ENCODE measurements at regions not wholly inside any gene's neighbourhood (a gene's known extent, or its start where the extent isn't known, plus 50 kb on each side); places are given as distances from the start of the nearest gene placed in this dataset.
A peak's percentile ranks its signal among the peaks of the same experiment; 100 is the strongest.

DNA sequence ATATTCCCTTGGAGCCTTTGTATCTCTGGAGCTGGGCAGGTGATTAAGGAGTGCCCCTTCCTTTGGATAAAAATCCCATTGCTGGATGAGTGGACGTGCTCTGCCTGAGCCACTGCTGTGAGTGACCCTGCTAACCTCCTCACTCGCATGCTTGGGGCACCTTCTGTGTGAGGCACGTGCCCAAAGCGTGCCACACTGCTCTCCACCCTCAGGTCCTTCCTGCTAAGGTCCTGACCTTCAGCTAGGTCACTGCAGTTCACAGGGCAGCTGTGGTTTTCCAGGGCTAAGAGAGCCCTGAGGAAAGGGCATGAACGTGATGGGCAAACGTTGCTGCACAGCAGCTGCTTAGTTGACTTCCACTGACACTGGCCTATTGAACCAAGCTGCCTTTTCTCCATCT, 204.4 kb upstream of the COBL start:
- H3K36me3 Mint-ChIP-seq (ENCODE audit: low read depth), result no peaks in the 10 kb centered on the region
- Histone ChIP-seq H3K27me3 (ENCODE audit: control insufficient read depth, insufficient read depth, low read length, poor library complexity, severe bottlenecking) (no peaks in the 10 kb centered on the region), H3K9ac (ENCODE audit: extremely low read depth, low read length, poor library complexity, severe bottlenecking) (no peak overlapping the region), H3K4me1 (ENCODE audit: control insufficient read depth, insufficient read depth, low read length) (peaks cover 2% of the 10 kb centered on the region), H3K9me3 (ENCODE audit: control insufficient read depth, low read length) (no peaks in the 10 kb centered on the region), H3K36me3 (ENCODE audit: control insufficient read depth, insufficient read depth, low read length) (no peaks in the 10 kb centered on the region), H3K4me3 (ENCODE audit: low read length) (no peak overlapping the region), H3K27ac (ENCODE audit: low read depth, low read length) (peak overlapping the region; percentile 12)
- peaks cover 12% of the 10 kb centered on the region for H3K4me1 Mint-ChIP-seq
- no peaks in the 10 kb centered on the region for H3K27me3 Mint-ChIP-seq (ENCODE audit: insufficient read depth)
- WGBS, 2 experiments (ENCODE audit: insufficient coverage in 1 of 2, insufficient read length in 1 of 2), result 83 to 84% methylated on average over 5 to 6 of the region's 6 CpGs
- H3K4me3 Mint-ChIP-seq, result no peak overlapping the region
- H3K27ac Mint-ChIP-seq, result no peak overlapping the region
- H3K9me3 Mint-ChIP-seq, result no peaks in the 10 kb centered on the region
- no peak for DNase-seq
- TF ChIP-seq, protein P1, sequence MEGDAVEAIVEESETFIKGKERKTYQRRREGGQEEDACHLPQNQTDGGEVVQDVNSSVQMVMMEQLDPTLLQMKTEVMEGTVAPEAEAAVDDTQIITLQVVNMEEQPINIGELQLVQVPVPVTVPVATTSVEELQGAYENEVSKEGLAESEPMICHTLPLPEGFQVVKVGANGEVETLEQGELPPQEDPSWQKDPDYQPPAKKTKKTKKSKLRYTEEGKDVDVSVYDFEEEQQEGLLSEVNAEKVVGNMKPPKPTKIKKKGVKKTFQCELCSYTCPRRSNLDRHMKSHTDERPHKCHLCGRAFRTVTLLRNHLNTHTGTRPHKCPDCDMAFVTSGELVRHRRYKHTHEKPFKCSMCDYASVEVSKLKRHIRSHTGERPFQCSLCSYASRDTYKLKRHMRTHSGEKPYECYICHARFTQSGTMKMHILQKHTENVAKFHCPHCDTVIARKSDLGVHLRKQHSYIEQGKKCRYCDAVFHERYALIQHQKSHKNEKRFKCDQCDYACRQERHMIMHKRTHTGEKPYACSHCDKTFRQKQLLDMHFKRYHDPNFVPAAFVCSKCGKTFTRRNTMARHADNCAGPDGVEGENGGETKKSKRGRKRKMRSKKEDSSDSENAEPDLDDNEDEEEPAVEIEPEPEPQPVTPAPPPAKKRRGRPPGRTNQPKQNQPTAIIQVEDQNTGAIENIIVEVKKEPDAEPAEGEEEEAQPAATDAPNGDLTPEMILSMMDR (conservative IDR thresholded peaks at IDR 0.05), result no peak

DNA sequence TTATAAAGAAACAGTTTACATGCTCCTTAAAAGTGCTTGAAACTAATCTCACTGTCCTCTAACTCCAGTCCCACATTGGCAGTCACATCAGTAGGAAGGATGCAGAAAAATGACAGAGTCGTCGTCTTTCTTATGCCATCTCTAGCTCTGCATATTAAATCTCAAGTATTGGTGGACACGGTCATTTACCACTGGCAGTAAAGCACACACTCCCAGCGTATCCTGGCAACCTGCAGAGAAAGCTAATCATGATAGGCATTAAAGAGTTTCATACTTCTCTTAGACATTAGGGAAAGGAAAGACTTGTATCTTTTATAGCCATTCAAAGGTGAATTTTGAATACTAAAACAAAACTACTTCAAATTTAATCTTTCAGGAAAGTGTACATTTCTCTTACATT, 202.0 kb upstream of the COBL start:
- Mint-ChIP-seq H3K4me3 (no peak overlapping the region), H3K36me3 (ENCODE audit: low read depth) (no peaks in the 10 kb centered on the region), H3K9me3 (no peaks in the 10 kb centered on the region), H3K27ac (no peak overlapping the region), H3K4me1 (peaks cover 19% of the 10 kb centered on the region), H3K27me3 (ENCODE audit: insufficient read depth) (no peaks in the 10 kb centered on the region)
- WGBS, 2 experiments (ENCODE audit: insufficient coverage in 1 of 2, insufficient read length in 1 of 2), result 80 to 92% methylated on average over 1 to 4 of the region's 4 CpGs
- Histone ChIP-seq H3K36me3 (ENCODE audit: control insufficient read depth, insufficient read depth, low read length) (no peaks in the 10 kb centered on the region), H3K4me3 (ENCODE audit: low read length) (no peak overlapping the region), H3K27me3 (ENCODE audit: control insufficient read depth, insufficient read depth, low read length, poor library complexity, severe bottlenecking) (no peaks in the 10 kb centered on the region), H3K4me1 (ENCODE audit: control insufficient read depth, insufficient read depth, low read length) (peaks cover 2% of the 10 kb centered on the region), H3K9me3 (ENCODE audit: control insufficient read depth, low read length) (no peaks in the 10 kb centered on the region), H3K9ac (ENCODE audit: extremely low read depth, low read length, poor library complexity, severe bottlenecking) (no peak overlapping the region), H3K27ac (ENCODE audit: low read depth, low read length) (no peak overlapping the region)
- no peak for DNase-seq
- TF ChIP-seq, protein P1 (conservative IDR thresholded peaks at IDR 0.05), result no peak

DNA sequence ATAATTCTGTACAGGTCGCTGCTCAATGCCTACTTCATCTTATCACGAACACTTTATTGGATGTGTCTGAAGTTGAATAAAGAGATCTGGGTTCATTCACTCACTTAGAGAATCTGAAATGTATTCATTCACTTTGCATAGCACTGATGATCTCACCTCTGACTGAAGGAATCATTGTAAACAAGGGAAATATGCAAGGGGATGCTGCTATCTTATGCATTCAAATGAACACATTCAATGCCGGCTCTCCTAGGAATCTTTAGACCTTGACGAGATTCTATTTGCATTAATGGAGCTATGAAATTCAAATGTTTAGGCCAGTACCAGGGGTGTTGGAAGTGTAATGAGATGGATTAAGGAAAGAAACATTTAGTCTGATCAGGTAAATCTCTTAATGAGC, 200.6 kb upstream of the COBL start:
- H3K9ac ChIP-seq (ENCODE audit: extremely low read depth, low read length, poor library complexity, severe bottlenecking), result no peak overlapping the region
- no peak for DNase-seq
- H3K4me3 ChIP-seq (ENCODE audit: low read length), result no peak overlapping the region
- TF ChIP-seq, protein P1 (conservative IDR thresholded peaks at IDR 0.05), result no peak
- 60 to 78% methylated on average over 1 to 4 of the region's 4 CpGs for WGBS, 2 experiments (ENCODE audit: insufficient coverage in 1 of 2, insufficient read length in 1 of 2)
- no peak overlapping the region for H3K27ac ChIP-seq (ENCODE audit: low read depth, low read length)
- no peaks in the 10 kb centered on the region for H3K36me3 ChIP-seq (ENCODE audit: control insufficient read depth, insufficient read depth, low read length)
- peaks cover 2% of the 10 kb centered on the region for H3K4me1 ChIP-seq (ENCODE audit: control insufficient read depth, insufficient read depth, low read length)
- no peaks in the 10 kb centered on the region for H3K9me3 Mint-ChIP-seq
- no peaks in the 10 kb centered on the region for H3K36me3 Mint-ChIP-seq (ENCODE audit: low read depth)
- no peaks in the 10 kb centered on the region for H3K27me3 ChIP-seq (ENCODE audit: control insufficient read depth, insufficient read depth, low read length, poor library complexity, severe bottlenecking)
- no peaks in the 10 kb centered on the region for H3K9me3 ChIP-seq (ENCODE audit: control insufficient read depth, low read length)
- H3K27ac Mint-ChIP-seq, result no peak overlapping the region
- H3K4me1 Mint-ChIP-seq, result peaks cover 19% of the 10 kb centered on the region
- H3K27me3 Mint-ChIP-seq (ENCODE audit: insufficient read depth), result no peaks in the 10 kb centered on the region
- H3K4me3 Mint-ChIP-seq, result no peak overlapping the region
